GM12878 (cell line): ENCODE measurements at regions not wholly inside any gene's neighbourhood (a gene's known extent, or its start where the extent isn't known, plus 50 kb on each side); places are given as distances from the start of the nearest gene placed in this dataset.
A peak's percentile ranks its signal among the peaks of the same experiment; 100 is the strongest.

Experiments used
- ATAC-seq: fragments of 200-7000 bp; cut with Tn5 transposase; 3 replicates; pipeline ENCODE4 v1.9.1; 2020; ENCODE audit warnings: mild to moderate bottlenecking, moderate library complexity
- BruUV-seq: library from RNA; stranded (reverse); fragments of 400-500 nt; replicated peaks from 2 replicates; lab custom pipeline; 2021; lab: Mats Ljungman, UMichigan
- CTCF ChIA-PET: fragments of 300-600 bp; sonication (Branson Sonifier 250); formaldehyde crosslinking; extraction: SDS; loops from one replicate; lab custom pipeline; 2021; ENCODE audit warnings: inconsistent platforms; lab: Yijun Ruan, JAX
- POLR2A ChIA-PET: fragments of 350-600 bp; formaldehyde crosslinking; extraction: SDS; loops from one replicate; lab custom pipeline; 2021; ENCODE audit warnings: inconsistent platforms; lab: Charles Lee
- RAD21 ChIA-PET: fragments of 300-600 bp; sonication (Branson Sonifier 250); formaldehyde crosslinking; loops from one replicate; lab custom pipeline; 2023; ENCODE audit warnings: antibody characterized with exemption; ENCODE audit not compliant: unreplicated experiment; lab: Charles Lee
- SMC1A ChIA-PET: fragments of 300-600 bp; sonication (Branson Sonifier 250); formaldehyde crosslinking; loops from one replicate; lab custom pipeline; 2023; ENCODE audit not compliant: unreplicated experiment, uncharacterized antibody; lab: Charles Lee
- DNase-seq: peaks from one replicate; pipeline ENCODE4 v3.0.0-alpha.2; 2011; ENCODE audit warnings: low read depth, low spot score
- FAIRE-seq: peaks from 3 replicates; lab custom pipeline; 2011; peaks lifted over from hg19 to GRCh38; lab: Jason Lieb, UNC
- H2AFZ ChIP-seq: 2 replicates; pipeline ENCODE4 v1.6.0; 2011; ENCODE audit warnings: low read depth, low read length, control low read depth; ENCODE audit not compliant: control insufficient read depth
- H3K27ac ChIP-seq: 2 replicates; pipeline ENCODE4 v1.5.1; 2011; ENCODE audit warnings: control low read depth; ENCODE audit not compliant: control insufficient read depth, insufficient read depth
- H3K27me3 ChIP-seq, 2 experiments: replicated peaks in 1 of 2; 2 replicates each; pipeline versions ENCODE4 v1.6.0 to v1.6.1; 2011; ENCODE audit warnings: low read length in 1 of 2; ENCODE audit not compliant: control insufficient read depth in 2 of 2, insufficient read depth in 2 of 2
- H3K36me3 ChIP-seq, 2 experiments: 2 replicates each; pipeline ENCODE4 v1.5.1; 2011; ENCODE audit warnings: low read length in 1 of 2; ENCODE audit not compliant: control insufficient read depth in 2 of 2, insufficient read depth in 2 of 2
- H3K4me1 ChIP-seq: 2 replicates; pipeline ENCODE4 v1.6.1; 2011; ENCODE audit warnings: mild to moderate bottlenecking, low read length, moderate library complexity, mixed read lengths; ENCODE audit not compliant: control insufficient read depth, insufficient read depth
- H3K4me2 ChIP-seq: 2 replicates; pipeline ENCODE4 v1.6.0; 2011; ENCODE audit warnings: control low read depth; ENCODE audit not compliant: control insufficient read depth, insufficient read depth
- H3K4me3 ChIP-seq: fragments of 200-600 bp; sonication (generic); 2 replicates; pipeline ENCODE4 v1.5.1; 2016
- H3K79me2 ChIP-seq: 2 replicates; pipeline ENCODE4 v1.6.0; 2011; ENCODE audit warnings: low read length; ENCODE audit not compliant: control insufficient read depth, insufficient read depth
- H3K9ac ChIP-seq: 2 replicates; pipeline ENCODE4 v1.8.0; 2011; ENCODE audit warnings: low read length, control low read depth, mixed read lengths; ENCODE audit not compliant: control insufficient read depth, insufficient read depth
- H3K9me3 ChIP-seq: replicated peaks from 3 replicates; pipeline ENCODE4 v1.5.1; 2011; ENCODE audit warnings: mild to moderate bottlenecking, low read length; ENCODE audit not compliant: control insufficient read depth, insufficient read depth
- H4K20me1 ChIP-seq: 2 replicates; pipeline ENCODE4 v1.6.0; 2011; ENCODE audit not compliant: control insufficient read depth, insufficient read depth
- CHD1 ChIP-seq: IDR thresholded peaks from 2 replicates; pipeline ENCODE4 v1.6.1; 2012; ENCODE audit warnings: low read depth, low read length, improper control_type of control experiment
- CTCF ChIP-seq, 3 experiments: IDR thresholded peaks in 2 of 3; conservative IDR thresholded peaks in 1 of 3; 2 replicates each; pipeline ENCODE4 v1.5.1; 2011; ENCODE audit warnings: low read depth in 3 of 3, low read length in 3 of 3, mild to moderate bottlenecking in 3 of 3, control low read depth in 2 of 3, moderate library complexity in 2 of 3, inconsistent platforms in 1 of 3, mixed read lengths in 1 of 3; ENCODE audit not compliant: control insufficient read depth in 2 of 3, insufficient read depth in 1 of 3; ENCODE audit errors: extremely low read depth in 1 of 3
- EGR1 ChIP-seq, 2 experiments: IDR thresholded peaks; 1 replicate in 1 of 2; 2 replicates in 1 of 2; pipeline ENCODE4 v1.6.1; 2011 to 2012; ENCODE audit warnings: low read depth in 2 of 2, low read length in 2 of 2, borderline replicate concordance in 1 of 2, mild to moderate bottlenecking in 1 of 2, moderate library complexity in 1 of 2
- FOXM1 ChIP-seq: IDR thresholded peaks from 2 replicates; pipeline ENCODE4 v1.6.1; 2012; ENCODE audit warnings: low read depth, mild to moderate bottlenecking, inconsistent platforms, low read length, moderate library complexity
- KLF5 ChIP-seq: fragments of 450-650 bp; IDR thresholded peaks from 2 replicates; pipeline ENCODE4 v1.6.1; 2014; ENCODE audit warnings: mild to moderate bottlenecking; ENCODE audit not compliant: partially characterized antibody
- MLLT1 ChIP-seq: fragments of 450-650 bp; IDR thresholded peaks from 2 replicates; pipeline ENCODE4 v1.6.1; 2016; ENCODE audit warnings: mild to moderate bottlenecking
- NR2F1 ChIP-seq: fragments of 450-650 bp; conservative IDR thresholded peaks from 2 replicates; pipeline ENCODE4 v1.6.1; 2017; ENCODE audit warnings: mild to moderate bottlenecking
- RAD21 ChIP-seq: IDR thresholded peaks from 2 replicates; pipeline ENCODE4 v1.6.1; 2011; ENCODE audit warnings: mild to moderate bottlenecking, low read depth, low read length, moderate library complexity; ENCODE audit not compliant: insufficient read depth
- RBBP5 ChIP-seq: fragments of 200-600 bp; sonication (generic); conservative IDR thresholded peaks from 2 replicates; pipeline ENCODE4 v1.6.1; 2016
- SMC3 ChIP-seq: IDR thresholded peaks from 2 replicates; pipeline ENCODE4 v1.6.1; 2011; ENCODE audit warnings: low read length, improper control_type of control experiment, borderline replicate concordance
- SPI1 ChIP-seq: IDR thresholded peaks from 2 replicates; pipeline ENCODE4 v1.6.1; 2011; ENCODE audit warnings: low read depth, mild to moderate bottlenecking, low read length, moderate library complexity, borderline replicate concordance; ENCODE audit not compliant: insufficient read depth
- SUZ12 ChIP-seq: fragments of 200-600 bp; sonication (generic); IDR thresholded peaks from one replicate; pipeline ENCODE4 v1.6.1; 2018; ENCODE audit warnings: antibody characterized with exemption, mild to moderate bottlenecking; ENCODE audit not compliant: unreplicated experiment
- TCF7 ChIP-seq: IDR thresholded peaks from 2 replicates; pipeline ENCODE4 v1.6.1; 2014; ENCODE audit warnings: antibody characterized with exemption, borderline replicate concordance
- WGBS: methylation state at CpG from one replicate; pipeline ENCODE4 v1.1.6; 2016; ENCODE audit warnings: low lambda C conversion rate; ENCODE audit not compliant: insufficient replicate concordance, insufficient coverage; ENCODE audit errors: missing lambda C conversion rate; 5-methylcytosine and 5-hydroxymethylcytosine counted together
- in situ Hi-C: fragments of 300-500 bp; cut with MboI; formaldehyde crosslinking; loops from 9 replicates; pipeline ENCODE4 v1.14.3; 2018; ENCODE audit warnings: mixed read lengths
- intact Hi-C: fragments of 100-400 bp; cut with micrococcal nuclease; formaldehyde crosslinking; loops from one replicate; pipeline ENCODE4 v1.14.2; 2022; ENCODE audit not compliant: unreplicated experiment
- TF ChIP-seq, protein P1 (sequence below): IDR thresholded peaks from 2 replicates; pipeline ENCODE4 v1.6.1; 2011; ENCODE audit warnings: mild to moderate bottlenecking, low read depth, low read length, moderate library complexity; ENCODE audit not compliant: insufficient replicate concordance
- TF ChIP-seq, protein P2 (sequence below): fragments of 450-650 bp; IDR thresholded peaks from 2 replicates; pipeline ENCODE4 v1.6.1; 2017; ENCODE audit warnings: low read depth, mild to moderate bottlenecking, moderate library complexity

DNA sequence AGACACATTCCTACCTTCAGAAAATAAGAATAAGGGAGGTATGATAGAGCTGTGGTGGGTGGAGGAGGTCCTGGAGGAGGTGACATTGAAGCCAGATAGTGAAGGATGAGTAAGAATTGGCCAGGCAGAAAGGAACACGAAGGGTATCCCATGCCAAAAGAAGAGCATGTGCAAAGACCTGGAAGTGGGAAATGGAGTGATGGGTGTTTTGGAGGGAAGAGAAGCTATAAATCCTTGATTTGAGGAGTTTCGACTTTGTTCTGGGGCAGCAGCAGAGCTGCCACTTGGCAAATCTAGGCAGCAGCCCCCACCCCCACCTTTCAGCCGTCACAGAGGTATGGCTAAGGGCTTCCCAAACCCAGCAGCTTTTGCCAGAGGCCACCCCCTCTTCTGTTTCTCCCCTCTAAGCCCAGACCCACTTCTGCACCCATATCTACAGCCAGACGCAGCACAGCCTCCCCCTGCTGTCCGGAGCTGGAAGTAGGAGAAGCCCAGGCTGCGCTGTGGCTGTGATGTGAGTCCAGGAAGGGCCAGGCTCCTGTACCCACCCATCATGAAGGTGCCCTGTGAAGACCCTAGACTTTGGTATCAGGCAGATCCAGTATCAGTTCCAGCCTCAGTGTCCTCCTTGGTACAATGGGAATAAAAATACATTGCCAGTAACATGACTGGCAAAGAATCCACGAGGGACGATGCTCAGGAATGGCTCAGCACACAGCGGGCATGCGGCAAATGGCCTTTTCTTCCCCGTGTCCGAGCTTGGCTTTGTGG lies 188.7 kb upstream of the LINGO1 start:
- Histone ChIP-seq H3K79me2 (no peaks in the 10 kb centered on the region), H3K9me3 (no peaks in the 10 kb centered on the region), H3K27ac (no peak overlapping the region), H3K36me3 (no peaks in the 10 kb centered on the region), H3K4me2 (no peak overlapping the region)
- WGBS, result 29% methylated on average over 12 of the region's 12 CpGs
- intact Hi-C loops, result loop anchor here (1.0 kb wide), 2 partner anchors 162 to 187 kb away; no protein-coding TSS in a partner anchor
- no peak for TF ChIP-seq CHD1
- TF ChIP-seq RAD21, result peak; percentile 80
- TF ChIP-seq, protein P1, sequence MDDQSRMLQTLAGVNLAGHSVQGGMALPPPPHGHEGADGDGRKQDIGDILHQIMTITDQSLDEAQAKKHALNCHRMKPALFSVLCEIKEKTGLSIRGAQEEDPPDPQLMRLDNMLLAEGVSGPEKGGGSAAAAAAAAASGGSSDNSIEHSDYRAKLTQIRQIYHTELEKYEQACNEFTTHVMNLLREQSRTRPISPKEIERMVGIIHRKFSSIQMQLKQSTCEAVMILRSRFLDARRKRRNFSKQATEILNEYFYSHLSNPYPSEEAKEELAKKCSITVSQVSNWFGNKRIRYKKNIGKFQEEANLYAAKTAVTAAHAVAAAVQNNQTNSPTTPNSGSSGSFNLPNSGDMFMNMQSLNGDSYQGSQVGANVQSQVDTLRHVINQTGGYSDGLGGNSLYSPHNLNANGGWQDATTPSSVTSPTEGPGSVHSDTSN, result no peak
- TF ChIP-seq EGR1 (IDR thresholded peaks at IDR 0.05; ENCODE audit: borderline replicate concordance in 1 of 2, low read depth in 2 of 2, low read length in 2 of 2), result no peak
- TF ChIP-seq, protein P2, sequence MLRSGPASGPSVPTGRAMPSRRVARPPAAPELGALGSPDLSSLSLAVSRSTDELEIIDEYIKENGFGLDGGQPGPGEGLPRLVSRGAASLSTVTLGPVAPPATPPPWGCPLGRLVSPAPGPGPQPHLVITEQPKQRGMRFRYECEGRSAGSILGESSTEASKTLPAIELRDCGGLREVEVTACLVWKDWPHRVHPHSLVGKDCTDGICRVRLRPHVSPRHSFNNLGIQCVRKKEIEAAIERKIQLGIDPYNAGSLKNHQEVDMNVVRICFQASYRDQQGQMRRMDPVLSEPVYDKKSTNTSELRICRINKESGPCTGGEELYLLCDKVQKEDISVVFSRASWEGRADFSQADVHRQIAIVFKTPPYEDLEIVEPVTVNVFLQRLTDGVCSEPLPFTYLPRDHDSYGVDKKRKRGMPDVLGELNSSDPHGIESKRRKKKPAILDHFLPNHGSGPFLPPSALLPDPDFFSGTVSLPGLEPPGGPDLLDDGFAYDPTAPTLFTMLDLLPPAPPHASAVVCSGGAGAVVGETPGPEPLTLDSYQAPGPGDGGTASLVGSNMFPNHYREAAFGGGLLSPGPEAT, result no peak
- TF ChIP-seq SUZ12, result no peak
- no peak for TF ChIP-seq MLLT1
- no peak for TF ChIP-seq SPI1
- no peak for TF ChIP-seq FOXM1
- peak; percentile 70 to 82 (median 76) for TF ChIP-seq CTCF (IDR thresholded peaks at IDR 0.05 in 2 of 3, conservative IDR thresholded peaks at IDR 0.05 in 1 of 3; ENCODE audit: control insufficient read depth in 2 of 3, extremely low read depth in 1 of 3, insufficient read depth in 1 of 3, low read depth in 3 of 3, low read length in 3 of 3)
- TF ChIP-seq TCF7, result no peak
- TF ChIP-seq KLF5, result no peak
- no peak for TF ChIP-seq RBBP5
- TF ChIP-seq NR2F1, result no peak
- TF ChIP-seq SMC3, result peak; percentile 50
- TF ChIP-seq, all 136 proteins: peak for 3
- Histone ChIP-seq H2AFZ (no peak overlapping the region), H3K4me1 (no peaks in the 10 kb centered on the region), H3K9ac (no peak overlapping the region), H4K20me1 (peaks cover 3% of the 10 kb centered on the region), H3K27me3 (peaks cover 12 to 13% of the 10 kb centered on the region in 2 experiments), H3K4me3 (no peak overlapping the region)
- SMC1A ChIA-PET, result interaction anchor here (0.7 to 2.1 kb wide), 10 partner anchors 8 to 1763 kb away, joined by 3 to 10 read pairs (median 4); no protein-coding TSS in a partner anchor
- POLR2A ChIA-PET, result interaction anchor here (0.7 kb wide), 2 partner anchors 54 to 638 kb away, joined by 3 to 4 read pairs; no protein-coding TSS in a partner anchor
- BruUV-seq, result no TSS peak
- DNase-seq (no peak), ATAC-seq (peak; percentile 91), FAIRE-seq (peak; percentile 56)
- in situ Hi-C loops, result loop anchor here (25.0 kb wide), 1 partner anchor 184 kb away; the partner anchor contains the start of gene LINGO1
- RAD21 ChIA-PET, result interaction anchor here (0.6 to 3.2 kb wide), 18 partner anchors 10 to 634 kb away, joined by 3 to 19 read pairs (median 4); no protein-coding TSS in a partner anchor
- CTCF ChIA-PET, result interaction anchor here (0.6 to 3.5 kb wide), 34 partner anchors 8 to 708 kb away, joined by 3 to 48 read pairs (median 4); partner anchors contain the start of gene LINGO1
